DMS 273 (cell line): ENCODE measurements at regions not wholly inside any gene's neighbourhood (a gene's known extent, or its start where the extent isn't known, plus 50 kb on each side); places are given as distances from the start of the nearest gene placed in this dataset.
"Not testable (repeated sequence)": the region's sequence is repeated elsewhere in the genome, so short reads cannot be mapped to it uniquely, and the experiment has no call there.

ENCODE experiments used
- DNase-seq: peaks from one replicate; lab custom pipeline; 2025; ENCODE audit not compliant: unreplicated experiment; lab: John Stamatoyannopoulos, UW

DNA sequence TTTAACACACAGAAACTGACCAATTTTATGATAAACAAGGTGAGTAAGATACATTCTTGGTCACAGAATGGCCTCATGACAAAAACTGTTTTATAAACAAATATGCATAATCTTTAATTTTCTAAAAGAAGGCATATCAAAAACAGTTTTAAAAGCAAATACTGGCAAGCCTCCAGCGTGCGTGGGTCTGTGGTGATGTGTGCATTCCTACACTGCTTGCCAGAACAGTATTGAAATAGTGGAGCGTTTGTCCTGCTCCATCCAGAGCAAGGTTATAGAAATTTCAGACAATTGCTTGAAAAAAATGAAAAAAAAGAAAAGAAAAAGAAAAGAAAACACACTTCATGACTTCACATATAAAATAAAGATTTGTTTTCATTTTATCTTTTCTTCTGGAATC, 140.9 kb downstream of the MZT1 start:
- no peak for DNase-seq

DNA sequence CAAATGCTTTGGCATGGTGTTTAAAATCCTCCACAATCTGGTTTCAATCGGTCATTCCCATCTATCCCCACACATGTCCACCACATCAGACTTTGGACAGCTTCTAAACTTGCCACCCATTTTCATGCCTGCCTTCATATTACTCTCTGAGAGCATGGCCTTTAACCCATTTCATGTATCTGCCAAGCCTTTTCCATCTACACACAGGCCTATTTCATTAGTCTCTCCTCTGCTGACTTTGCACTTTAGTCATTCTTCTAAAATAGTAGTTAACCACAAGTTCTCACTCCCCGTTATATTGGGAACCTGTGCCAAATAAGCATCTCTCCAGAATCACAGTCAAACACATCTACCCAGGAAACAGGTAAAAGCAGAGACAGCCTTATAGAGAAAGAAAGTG, 142.2 kb downstream of the MZT1 start:
- DNase-seq: no peak

DNA sequence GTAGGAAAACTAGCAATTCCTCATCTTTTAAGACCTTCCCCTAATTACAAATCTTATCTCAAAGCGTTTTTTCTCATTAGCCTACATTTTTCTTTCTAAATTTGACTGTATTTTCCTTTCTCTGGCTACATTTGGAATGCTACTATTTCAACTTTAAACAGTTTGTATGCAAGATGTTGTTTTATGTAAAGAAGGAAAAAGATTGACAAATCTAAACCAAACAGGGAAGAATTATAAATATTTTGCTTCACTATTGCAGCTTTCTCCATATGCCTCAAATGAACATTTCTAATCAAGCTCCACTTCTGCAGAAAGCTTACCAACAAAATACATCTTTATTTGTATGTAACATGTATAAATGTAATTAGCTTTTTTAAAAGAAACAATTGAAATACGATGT, 156.2 kb downstream of the MZT1 start:
- DNase-seq: no peak

DNA sequence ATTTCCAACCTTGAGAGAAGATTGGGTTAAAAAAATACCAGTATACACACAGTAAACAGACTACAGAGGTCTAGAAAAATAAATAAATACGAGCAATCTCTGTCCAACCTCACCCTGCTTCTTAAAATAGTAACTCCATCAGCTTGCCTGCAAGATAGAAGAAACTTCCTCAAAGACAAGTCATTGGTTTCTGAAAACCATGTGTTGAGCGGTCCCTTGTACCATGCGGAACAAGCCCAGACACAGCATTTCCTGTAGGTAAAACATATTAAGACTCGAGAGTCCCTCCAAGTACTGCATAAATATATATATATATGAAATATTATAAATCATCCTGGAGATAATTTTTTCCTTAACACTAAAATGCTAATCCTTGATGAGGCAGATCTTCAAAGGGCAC, 157.4 kb downstream of the MZT1 start:
- no peak for DNase-seq

DNA sequence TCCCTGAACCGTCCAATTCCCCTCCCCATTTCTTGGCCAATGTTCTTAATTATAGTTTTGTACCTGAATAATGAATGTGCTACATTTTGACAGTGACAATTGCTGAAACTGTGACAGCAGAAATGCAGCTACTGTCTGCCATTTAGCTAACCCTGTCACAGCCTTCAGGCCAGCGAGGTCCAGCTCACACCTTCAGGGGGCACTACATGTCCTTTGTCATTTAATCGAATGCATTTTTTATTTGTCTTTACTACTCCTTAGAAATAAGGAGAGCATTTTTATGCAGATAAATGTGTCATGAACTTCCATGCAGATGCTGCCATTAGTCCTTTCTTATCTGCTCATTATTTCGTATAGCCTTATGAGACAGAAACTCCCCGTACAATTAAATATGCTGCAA, 159.9 kb downstream of the MZT1 start:
- no peak for DNase-seq

DNA sequence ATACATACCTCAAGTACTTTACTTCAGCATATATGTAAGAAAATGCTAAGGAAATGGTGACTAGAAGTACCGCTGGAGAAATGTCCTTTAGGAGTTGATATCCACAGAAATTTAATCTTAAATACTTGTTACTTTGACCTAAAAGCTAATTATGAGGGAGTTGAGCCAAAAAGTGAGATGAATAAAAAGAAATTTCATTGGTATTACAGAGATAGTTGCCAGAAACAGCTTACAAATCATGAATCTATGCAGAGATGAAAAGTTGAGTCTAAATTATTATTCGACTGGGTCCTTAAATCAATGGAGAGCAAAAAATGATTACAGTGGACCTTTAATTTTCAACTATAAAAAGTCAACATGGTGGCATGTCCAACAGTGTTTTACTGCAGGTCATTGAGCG, 160.9 kb downstream of the MZT1 start:
- no peak for DNase-seq

DNA sequence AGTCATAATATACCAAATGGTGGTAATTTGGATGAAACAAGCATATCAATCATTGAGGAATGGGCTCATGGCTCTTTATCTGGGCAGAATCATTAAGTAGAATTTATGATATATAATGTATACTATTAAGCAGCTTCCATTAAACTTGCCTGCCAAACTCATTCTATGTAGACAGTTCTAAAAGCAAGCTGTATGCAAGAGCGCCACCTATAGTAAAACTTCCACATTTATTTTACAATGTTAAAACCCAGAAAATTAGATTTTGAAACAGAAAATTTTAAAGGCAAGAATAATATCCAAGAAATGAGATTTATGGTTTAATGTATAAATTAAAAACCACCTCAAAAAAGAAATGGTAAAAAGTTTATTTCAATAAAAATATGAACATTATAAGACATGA, 161.5 kb downstream of the MZT1 start:
- DNase-seq: peak; percentile 63

DNA sequence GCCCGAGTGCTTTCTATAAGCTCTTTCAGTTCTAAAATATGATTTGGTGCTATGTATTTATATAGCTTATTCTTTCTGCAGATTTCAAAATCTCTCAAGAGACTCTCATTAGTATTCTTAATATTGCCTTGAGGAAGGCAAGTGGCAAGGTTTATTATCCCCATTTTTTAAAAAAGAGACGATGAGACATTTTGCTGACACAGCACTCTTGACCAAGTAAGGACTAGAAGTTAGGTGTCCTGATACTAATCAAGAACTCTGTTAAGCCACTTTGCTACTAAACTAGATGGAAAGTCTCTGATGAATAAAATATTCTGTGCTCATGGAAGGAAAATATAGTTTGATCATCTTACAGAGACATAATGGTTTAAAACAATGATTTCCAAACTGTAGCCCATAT, 164.7 kb downstream of the MZT1 start:
- DNase-seq: no peak

DNA sequence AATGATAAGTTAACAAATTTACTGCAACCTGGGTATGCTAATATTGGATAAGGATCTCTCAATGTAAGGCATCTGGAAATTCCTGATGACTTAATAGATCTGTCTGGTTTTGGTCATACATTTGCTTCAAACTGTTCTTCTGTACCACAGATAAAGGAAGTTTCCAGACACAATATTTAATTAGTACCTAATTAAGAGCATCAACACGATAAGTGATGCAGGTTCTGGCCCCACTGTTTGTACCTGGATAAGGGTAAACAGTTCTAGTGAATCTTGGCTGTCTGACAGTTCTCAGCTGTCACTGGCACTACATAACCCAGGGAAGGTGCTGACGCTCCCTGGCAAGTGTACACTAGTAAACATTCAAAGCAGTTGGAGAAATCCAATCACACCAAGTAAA, 165.6 kb downstream of the MZT1 start:
- DNase-seq: no peak

DNA sequence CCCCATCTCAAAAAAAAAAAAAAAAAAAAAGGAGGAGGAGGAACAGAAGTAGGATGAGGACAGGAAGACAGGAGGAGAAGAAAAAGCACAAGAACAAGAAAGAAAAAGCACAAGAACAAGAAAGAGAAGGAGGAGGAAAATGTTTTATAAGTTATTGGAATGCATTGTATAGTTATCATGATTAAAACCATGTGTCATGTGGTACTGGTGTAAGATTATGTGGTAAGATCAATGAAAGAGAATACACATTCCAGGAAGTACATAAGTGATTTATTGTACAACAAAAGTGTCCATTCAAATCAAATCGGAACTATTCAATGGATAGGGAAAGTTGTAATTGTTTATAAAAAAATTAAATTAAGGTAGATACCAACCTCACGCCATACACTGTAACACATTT, 167.7 kb downstream of the MZT1 start:
- no peak for DNase-seq

DNA sequence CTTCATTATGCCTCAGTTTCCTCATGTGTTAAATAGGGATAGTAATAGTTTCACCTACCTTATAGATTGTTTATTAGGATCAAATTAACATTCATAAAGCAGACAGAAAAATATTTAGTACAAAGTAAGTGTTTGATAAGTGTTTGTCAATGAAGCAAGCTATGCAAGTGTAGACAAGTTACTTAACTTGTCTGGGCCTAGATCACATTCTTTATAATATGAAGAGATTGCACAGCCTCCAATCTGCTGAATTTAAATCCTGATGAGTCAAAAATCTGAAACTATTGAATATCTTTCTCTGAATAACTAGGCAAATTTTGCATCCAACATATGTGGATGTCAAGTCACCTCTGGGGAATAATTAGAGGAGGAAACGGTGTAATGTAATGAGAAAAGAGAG, 170.5 kb downstream of the MZT1 start:
- no peak for DNase-seq

DNA sequence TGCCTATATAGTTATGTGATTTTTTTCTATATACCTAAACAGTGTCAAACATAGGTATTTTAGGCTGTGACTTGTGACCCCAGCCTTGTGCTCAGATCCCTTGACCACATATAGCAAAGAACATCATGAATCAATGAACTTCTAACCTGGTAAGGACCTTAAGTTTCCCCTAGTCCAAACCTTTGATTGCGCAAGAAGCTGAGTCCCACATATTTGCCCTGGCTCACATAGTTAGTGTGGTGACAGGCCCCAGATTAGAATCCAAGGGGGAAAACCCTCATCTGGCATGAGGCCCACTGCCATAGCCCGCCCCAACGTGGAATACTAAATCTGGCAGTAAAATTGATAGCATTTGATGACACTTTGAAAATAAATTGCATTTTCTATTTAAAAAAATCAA, 171.8 kb downstream of the MZT1 start:
- DNase-seq: no peak

DNA sequence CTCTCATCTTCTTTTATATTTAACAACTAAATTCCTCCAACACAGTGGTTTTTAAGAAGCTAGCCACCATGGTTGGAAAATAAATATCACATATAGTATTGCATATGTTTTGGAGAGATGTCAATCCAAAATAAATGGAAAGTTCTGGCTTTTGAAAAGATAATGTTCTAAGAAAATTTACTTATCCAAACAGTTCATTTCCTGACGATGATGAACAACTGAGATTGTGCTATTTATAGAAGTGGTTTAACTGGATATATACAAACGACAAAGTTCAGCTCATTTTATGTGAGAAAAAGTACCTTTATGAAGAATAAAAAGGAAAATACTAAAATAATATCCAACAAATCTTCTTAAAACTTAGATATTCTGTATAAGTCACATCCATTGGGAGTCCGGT, 174.7 kb downstream of the MZT1 start:
- DNase-seq: no peak

DNA sequence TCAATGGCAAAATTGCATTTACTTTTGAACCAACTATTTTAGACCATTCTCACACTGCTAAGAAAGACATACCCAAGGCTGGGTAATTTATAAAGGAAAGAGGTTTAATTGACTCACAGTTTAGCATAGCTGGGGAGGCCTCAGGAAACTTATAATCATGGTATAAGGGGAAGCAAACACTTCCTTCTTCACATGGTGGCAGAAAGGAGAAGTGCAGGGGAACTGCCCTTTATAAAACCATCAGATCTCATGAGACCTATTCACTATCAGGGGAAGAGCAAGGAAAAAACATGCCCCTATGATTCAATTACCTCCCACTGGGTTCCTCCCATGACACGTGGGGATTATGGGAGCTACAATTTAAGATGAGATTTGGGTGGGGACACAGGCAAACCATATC, 181.5 kb downstream of the MZT1 start:
- DNase-seq: not testable (repeated sequence)

DNA sequence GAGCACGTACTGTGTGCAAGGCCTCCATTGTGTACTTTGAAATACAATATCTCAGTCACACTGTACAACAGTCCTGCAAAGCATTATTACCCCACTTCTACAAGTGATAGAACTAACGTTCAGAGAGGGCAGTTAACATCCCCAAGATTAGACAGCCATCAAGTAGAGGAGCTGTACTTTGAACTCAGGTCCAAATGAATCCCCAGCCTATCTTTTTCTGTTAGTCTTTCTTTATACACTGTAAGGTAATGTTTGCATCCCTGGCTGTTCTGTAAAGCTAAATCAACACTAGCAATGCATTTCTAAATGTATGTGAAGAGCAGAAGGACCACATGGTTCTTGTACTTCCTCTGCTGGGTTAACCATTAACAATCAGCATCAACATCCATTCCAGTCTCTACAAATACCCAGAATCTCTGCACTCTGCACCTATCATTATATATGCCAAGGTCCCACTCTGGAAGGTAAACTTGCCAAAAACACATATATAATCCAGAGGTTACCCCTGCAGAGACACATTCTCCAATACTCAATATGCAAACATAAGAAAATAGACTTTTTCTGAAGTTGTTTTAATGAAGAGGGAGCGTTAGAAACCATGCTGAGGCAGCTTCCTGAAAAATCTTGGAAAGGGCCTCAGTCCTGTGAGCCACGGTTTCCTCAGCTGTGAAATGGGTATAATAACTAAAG, 182.3 kb downstream of the MZT1 start:
- no peak for DNase-seq

DNA sequence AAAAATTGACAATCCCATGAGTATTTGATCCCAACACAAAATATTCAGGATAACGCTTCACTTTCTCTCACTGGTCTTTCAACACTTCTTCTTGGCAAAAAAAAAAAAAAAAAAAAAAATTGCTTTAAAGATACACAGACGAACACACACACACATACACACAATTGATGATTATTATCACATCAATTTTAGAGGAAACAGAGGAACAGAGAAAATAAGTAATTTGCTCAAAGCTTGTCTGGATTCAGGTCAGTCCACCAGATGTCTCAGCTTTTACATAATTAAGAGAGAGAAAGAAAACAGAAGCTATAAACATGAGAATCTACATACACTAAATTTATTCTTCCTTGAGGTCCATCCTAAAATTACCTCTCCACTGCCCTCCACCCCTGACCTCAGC, 183.4 kb downstream of the MZT1 start:
- DNase-seq: no peak

DNA sequence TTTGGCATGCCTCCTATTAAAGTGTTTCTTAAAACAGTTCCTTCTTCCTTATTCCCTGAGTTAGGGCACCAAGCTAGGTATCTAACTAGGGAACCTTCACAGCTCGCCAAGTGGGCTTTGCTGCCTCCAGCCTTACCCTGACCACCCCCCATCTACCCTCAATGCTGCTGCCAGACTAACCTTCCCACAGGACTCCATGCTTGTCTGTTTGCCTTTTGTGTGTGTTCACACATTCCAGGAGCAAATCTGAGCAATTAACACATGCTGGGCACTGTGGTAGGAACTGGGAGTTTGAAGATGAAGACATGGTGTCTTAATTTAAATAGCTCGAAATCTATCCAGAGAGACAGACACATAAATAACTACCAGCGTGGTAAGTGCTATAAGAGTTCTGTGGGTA, 185.2 kb downstream of the MZT1 start:
- DNase-seq: no peak

DNA sequence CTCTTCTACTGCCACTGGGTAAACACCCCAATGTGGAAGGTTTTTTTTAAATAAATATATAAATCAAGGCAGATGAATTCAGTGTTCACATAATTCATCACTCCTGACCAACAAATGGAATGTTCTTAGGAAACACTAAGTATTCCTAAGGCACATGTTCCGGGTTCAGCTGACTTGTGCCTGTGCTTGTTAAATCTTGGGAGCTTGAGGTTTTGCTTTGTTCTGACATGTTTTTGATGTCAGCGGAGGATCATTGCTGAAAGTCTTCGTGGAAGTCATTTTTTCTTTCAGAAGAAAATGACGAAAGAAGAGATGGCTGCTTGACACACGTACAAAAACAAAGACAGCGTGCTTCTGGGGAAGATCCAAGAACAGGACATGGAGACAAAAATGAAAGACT, 185.8 kb downstream of the MZT1 start:
- DNase-seq: no peak

DNA sequence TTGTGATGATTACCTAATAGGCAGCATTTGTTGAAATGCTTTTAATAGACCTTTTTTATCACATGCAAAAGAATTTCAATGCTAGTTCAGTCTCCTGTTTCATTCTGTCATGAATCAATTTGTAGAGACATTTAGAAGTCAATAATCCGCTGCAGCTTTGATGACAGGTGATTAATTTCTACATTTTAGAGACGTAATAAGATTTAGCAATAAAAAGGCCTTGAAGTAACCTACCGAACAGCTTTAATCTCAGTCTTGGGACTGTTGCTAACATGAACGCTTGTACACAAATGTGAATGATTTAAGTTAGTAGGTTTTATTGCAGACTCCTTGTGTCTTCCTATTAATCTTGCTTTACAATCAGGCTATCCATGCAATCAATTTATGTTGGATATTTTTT, 186.5 kb downstream of the MZT1 start:
- no peak for DNase-seq

DNA sequence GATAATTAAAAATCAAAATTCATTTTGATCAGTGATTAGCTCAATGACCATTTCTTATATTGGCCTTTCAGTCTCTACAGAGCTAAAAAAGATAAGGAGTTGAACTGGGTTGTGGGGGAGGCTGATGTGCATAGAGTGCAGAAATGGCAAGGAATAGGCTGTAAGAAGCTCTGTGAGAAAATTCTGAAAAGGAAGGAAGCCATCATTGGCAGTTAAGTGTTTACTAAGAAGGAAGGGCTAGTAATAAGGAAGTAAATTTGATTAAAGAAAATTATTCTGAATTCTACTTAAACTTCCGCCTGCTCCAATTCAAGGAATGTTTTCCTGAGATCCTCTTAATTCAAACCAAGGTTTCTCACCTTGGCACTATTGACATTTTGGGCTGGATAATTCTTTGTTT, 187.5 kb downstream of the MZT1 start:
- no peak for DNase-seq

DNA sequence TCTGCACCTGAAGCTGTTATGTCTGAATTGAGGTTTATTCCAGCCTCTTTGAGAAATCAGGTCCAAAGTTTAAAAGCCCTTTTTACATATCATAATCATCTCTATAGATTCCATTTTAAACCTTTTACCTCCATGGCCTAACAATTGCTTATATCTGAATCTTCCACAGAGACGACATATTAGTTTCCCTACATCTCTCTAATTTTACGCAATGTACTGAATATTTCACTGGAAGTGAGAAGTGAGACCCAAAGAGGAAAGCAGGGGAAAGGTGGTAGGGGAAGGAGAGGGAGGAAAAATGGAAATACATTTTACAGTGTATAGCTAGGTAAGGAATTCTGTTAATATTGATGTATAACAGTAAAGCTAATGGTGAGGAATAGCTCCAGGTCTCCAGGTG, 189.6 kb downstream of the MZT1 start:
- DNase-seq: no peak

DNA sequence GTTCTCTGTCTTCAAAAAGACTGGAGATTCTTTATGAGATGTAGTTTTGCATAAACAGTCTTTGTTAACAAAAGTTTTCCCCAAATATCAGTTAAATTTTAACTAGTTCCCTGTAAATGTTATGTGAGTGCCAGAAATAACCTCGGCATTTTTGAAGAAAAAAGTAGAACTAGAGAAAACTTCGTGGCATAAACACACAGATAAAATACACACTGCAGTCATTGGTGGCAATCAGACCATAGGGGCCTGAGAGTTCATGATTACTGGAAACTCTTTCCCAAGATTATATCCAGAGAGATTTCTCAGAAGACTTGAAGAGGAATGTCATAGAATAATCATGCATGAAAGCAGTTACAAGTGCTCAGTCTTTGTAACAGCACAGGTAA, 190.0 kb downstream of the MZT1 start:
- no peak for DNase-seq

DNA sequence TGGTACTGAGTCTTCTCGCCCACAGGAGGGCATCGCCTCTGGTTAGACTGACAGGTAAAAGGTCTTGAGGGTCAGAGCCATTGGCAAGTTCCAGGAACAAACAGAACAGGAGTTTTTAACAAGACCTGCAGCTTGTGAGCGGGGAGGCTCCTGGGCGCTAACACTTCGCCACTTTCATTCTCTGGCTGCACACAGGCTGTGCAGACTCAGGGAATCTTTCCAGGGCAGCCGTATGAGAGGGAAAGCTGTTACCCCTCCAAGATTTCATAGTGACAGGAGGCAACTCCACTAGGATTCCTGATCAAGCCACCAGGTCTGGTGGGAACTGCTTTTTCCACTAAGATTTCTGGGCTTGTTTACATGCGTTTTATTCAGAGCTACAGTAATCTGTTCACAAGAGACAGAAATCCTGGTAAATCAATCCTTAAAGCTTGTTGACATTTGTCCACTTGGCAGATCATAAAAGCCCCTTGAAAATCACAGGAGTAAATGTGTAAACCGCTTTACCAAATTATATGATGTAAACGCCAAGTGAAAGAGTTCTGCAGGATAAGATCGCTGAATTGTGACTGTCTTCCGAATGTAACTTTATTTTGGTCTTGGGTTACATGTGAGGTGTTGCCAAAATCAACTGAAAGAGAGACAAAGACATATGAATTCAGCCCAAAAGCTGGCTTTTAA, 190.6 kb downstream of the MZT1 start:
- DNase-seq: no peak
